Right lobe of liver (tissue), 6 donors: ENCODE measurements at regions not wholly inside any gene's neighbourhood (a gene's known extent, or its start where the extent isn't known, plus 50 kb on each side); places are given as distances from the start of the nearest gene placed in this dataset.

ENCODE experiments used
- ATAC-seq, 4 donors: fragments of 200-7000 bp; cut with Tn5 transposase; one replicate each; pipeline ENCODE4 v1.9.1; 2020; ENCODE audit warnings: mild to moderate bottlenecking in 4 of 4, moderate library complexity in 4 of 4
- DNase-seq, 3 donors: peaks; one replicate each; pipeline ENCODE4 v3.0.0-alpha.2; 2020
- H3K27ac ChIP-seq, 3 donors: fragments of 200-600 bp; one replicate each; pipeline ENCODE4 v1.8.0; 2022
- H3K27me3 ChIP-seq, 2 donors: fragments of 200-600 bp; one replicate each; pipeline ENCODE4 v1.8.0; 2022
- H3K36me3 ChIP-seq, 4 donors: fragments of 200-600 bp; sonication (generic) in 1 of 4; one replicate each; pipeline versions ENCODE4 v1.5.1 to v1.8.0; 2017 to 2022; ENCODE audit warnings: control low read depth in 1 of 4
- H3K4me1 ChIP-seq, 4 donors: fragments of 200-600 bp; sonication (generic) in 1 of 4; one replicate each; pipeline versions ENCODE4 v1.5.1 to v1.8.0; 2017 to 2022; ENCODE audit warnings: control low read depth in 1 of 4
- H3K4me3 ChIP-seq, 3 donors: fragments of 200-600 bp; one replicate each; pipeline ENCODE4 v1.8.0; 2022
- H3K9me3 ChIP-seq, 4 donors: fragments of 200-600 bp; sonication (generic) in 1 of 4; one replicate each; pipeline versions ENCODE4 v1.5.1 to v1.8.0; 2017 to 2022; ENCODE audit warnings: control low read depth in 1 of 4
- POLR2A ChIP-seq: fragments of 450-650 bp; IDR thresholded peaks from one replicate; pipeline ENCODE4 v1.6.1; 2017; ENCODE audit warnings: antibody characterized with exemption, mild to moderate bottlenecking
- WGBS: methylation state at CpG from one replicate; pipeline ENCODE4 v1.1.6; 2018; ENCODE audit warnings: low coverage, low lambda C conversion rate; ENCODE audit not compliant: insufficient coverage; ENCODE audit errors: missing lambda C conversion rate; 5-methylcytosine and 5-hydroxymethylcytosine counted together
- intact Hi-C, 2 donors: fragments of 100-400 bp; cut with DNase I; formaldehyde crosslinking; loops; one replicate each; pipeline versions ENCODE4 v1.11.2 to v1.14.1; 2022
- TF ChIP-seq, protein P1 (sequence below), 4 donors: fragments of 200-600 bp in 3 of 4; fragments of 450-650 bp in 1 of 4; IDR thresholded peaks; one replicate each; pipeline versions ENCODE4 v1.5.1 to v1.8.0; 2016 to 2022; ENCODE audit warnings: antibody characterized with exemption in 4 of 4, mild to moderate bottlenecking in 2 of 4
- donor health status: DM: no; HTN: yes; CAD: no.
- donor health status: DM: no; HTN: no; CAD: no.
- donor health status: DM: no; HTN: no; CAD: no.
- donor health status: DM: no; HTN: yes; CAD: no.
- donor health status: DM: no; HTN: yes; CAD: no.

DNA sequence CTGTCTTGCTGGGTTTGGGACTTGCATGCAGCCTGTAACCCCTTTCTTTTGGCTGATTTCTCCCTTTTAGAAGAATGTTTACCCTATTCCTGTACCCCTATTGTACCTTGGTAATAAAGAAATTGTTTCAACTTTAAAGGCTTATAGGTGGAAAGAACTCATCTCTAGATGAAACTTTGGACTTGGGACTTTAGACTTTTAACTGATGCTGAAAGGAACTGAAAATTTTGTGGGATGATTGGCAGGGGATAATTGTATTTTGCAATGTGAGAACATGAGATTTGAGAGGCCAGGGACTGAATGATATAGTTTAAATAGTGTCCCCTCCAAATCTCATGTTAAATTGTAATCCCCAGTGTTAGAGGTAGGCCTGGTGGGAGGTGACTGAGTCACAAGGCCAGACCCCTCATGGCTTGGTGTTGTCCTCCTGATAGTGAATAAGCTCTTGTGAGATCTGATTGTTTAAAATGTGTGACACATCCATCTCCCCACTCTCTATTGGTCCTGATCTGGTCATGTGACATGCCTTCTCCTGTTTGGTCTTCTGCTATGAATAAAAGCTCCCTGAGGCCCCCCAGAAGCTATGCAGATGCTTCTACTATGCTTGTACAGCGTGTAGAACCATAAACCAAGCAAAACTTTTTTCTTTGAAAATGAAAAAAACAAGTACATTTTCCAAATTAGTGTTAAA, 1621.3 kb upstream of the B3GALT2 start:
- DNase-seq (no peak), ATAC-seq (no peak)
- TF ChIP-seq, protein P1, sequence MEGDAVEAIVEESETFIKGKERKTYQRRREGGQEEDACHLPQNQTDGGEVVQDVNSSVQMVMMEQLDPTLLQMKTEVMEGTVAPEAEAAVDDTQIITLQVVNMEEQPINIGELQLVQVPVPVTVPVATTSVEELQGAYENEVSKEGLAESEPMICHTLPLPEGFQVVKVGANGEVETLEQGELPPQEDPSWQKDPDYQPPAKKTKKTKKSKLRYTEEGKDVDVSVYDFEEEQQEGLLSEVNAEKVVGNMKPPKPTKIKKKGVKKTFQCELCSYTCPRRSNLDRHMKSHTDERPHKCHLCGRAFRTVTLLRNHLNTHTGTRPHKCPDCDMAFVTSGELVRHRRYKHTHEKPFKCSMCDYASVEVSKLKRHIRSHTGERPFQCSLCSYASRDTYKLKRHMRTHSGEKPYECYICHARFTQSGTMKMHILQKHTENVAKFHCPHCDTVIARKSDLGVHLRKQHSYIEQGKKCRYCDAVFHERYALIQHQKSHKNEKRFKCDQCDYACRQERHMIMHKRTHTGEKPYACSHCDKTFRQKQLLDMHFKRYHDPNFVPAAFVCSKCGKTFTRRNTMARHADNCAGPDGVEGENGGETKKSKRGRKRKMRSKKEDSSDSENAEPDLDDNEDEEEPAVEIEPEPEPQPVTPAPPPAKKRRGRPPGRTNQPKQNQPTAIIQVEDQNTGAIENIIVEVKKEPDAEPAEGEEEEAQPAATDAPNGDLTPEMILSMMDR (IDR thresholded peaks at IDR 0.05) = no peak
- no peak for TF ChIP-seq POLR2A
- H3K36me3 ChIP-seq = no peaks in the 10 kb centered on the region
- H3K27me3 ChIP-seq = no peaks in the 10 kb centered on the region
- H3K9me3 ChIP-seq = no peaks in the 10 kb centered on the region
- H3K4me1 ChIP-seq = no peaks in the 10 kb centered on the region
- WGBS = 9% methylated on average over 1 of the region's 1 CpG
- intact Hi-C loops = no loop called here
- H3K4me3 ChIP-seq = no peak overlapping the region
- H3K27ac ChIP-seq = no peak overlapping the region

DNA sequence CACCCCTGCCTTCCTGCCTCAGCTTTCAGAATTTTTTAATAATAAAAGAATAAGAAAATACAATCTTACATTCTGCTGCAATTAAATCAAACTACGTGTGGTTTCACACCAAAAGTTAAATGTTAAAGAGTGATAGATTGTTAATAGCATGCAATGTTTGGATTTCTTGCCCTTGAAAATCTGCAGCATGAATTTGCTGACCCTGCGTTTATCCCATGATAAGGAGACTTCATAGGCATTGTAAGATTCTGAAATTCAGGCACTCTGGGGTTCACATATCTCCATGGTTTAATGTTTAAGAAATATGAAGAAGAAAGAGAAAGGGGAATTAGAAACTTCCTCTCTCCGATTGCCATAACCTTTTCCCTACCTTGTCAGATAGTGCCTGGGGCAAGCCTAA, 1616.2 kb upstream of the B3GALT2 start:
- no peak for TF ChIP-seq POLR2A
- TF ChIP-seq, protein P1 (IDR thresholded peaks at IDR 0.05) = no peak
- Histone ChIP-seq H3K4me3 (no peak overlapping the region), H3K27me3 (no peaks in the 10 kb centered on the region), H3K27ac (no peak overlapping the region), H3K4me1 (no peaks in the 10 kb centered on the region), H3K9me3 (no peaks in the 10 kb centered on the region), H3K36me3 (no peaks in the 10 kb centered on the region)
- DNase-seq (no peak), ATAC-seq (no peak)
- 35% methylated on average over 3 of the region's 3 CpGs for WGBS
- intact Hi-C loops = no loop called here

DNA sequence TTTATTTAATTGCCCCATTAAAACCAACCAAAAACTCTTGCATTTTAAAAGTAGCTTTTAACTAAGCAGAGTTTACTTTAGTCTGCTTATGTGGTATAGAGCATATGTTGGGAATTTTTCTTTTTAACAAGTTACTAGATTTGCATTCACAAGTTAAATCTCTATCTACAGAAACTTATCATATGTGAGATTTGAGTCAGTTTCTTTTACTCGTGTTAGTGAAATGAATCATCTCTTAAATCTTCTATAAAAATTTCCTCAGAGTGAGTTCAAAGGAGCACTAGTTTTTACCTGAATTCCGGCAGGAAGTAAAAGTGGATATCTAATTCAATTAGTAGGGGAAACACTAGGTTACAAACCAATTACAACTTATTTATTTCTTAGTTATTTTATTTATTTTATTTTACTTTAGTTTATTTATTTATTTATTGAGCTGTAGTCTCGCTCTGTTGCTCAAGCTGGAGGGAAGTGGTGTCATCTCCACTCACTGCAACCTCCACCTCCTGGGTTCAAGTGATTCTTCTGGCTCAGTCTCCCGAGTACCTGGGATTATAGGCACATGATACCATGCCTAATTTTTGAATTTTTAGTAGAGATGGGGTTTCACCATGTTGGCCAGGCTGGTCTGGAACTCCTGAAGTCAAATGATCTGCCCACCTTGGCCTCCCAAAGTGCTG, 1609.6 kb upstream of the B3GALT2 start:
- 47% methylated on average over 3 of the region's 4 CpGs for WGBS

DNA sequence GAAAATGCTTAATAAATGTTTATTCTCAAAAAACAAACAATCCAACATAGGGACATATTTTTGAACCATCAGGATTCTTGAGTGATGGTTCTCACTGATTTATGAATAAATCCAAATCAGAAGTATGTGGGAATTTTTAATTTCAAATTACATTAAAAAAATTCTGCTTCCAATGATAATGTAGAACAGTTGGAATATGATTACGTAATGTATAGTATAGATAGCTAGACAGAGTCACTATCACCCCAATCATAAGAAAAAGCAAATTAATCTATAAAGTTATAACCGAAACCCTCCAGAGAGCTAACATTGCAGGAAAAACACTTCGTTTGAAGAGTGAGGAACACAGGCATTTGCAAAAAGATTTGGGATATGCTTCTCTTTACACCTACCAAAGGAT, 1600.6 kb upstream of the B3GALT2 start:
- Histone ChIP-seq H3K27me3 (no peaks in the 10 kb centered on the region), H3K9me3 (no peaks in the 10 kb centered on the region), H3K36me3 (no peaks in the 10 kb centered on the region), H3K4me3 (no peak overlapping the region), H3K4me1 (no peaks in the 10 kb centered on the region), H3K27ac (no peak overlapping the region)
- DNase-seq (no peak), ATAC-seq (no peak)
- WGBS = 55% methylated on average over 3 of the region's 3 CpGs
- no peak for TF ChIP-seq POLR2A
- TF ChIP-seq, protein P1 (IDR thresholded peaks at IDR 0.05) = no peak
- intact Hi-C loops = no loop called here

More for the DNA sequence above, 1609.6 kb upstream of the B3GALT2 start:
- Histone ChIP-seq H3K9me3 (no peaks in the 10 kb centered on the region), H3K27ac (no peak overlapping the region), H3K4me1 (no peaks in the 10 kb centered on the region), H3K36me3 (no peaks in the 10 kb centered on the region), H3K4me3 (no peak overlapping the region), H3K27me3 (no peaks in the 10 kb centered on the region)
- intact Hi-C loops = no loop called here
- no peak for ATAC-seq
- TF ChIP-seq, protein P1 (IDR thresholded peaks at IDR 0.05) = no peak
- no peak for TF ChIP-seq POLR2A
- DNase-seq = no peak
